Vagina (tissue), 2 donors: ENCODE measurements at regions not wholly inside any gene's neighbourhood (a gene's known extent, or its start where the extent isn't known, plus 50 kb on each side); places are given as distances from the start of the nearest gene placed in this dataset.

Experiments used
- CTCF ChIP-seq, 3 experiments: fragments of 450-650 bp in 2 of 3; fragments of 200-600 bp in 1 of 3; sonication (generic) in 1 of 3; IDR thresholded peaks; one replicate each; pipeline ENCODE4 v1.5.1; 2017 to 2019; ENCODE audit warnings: antibody characterized with exemption in 3 of 3, mild to moderate bottlenecking in 2 of 3, moderate library complexity in 2 of 3
- POLR2AphosphoS5 ChIP-seq, 2 donors: sonication (generic); formaldehyde crosslinking; IDR thresholded peaks; one replicate each; pipeline ENCODE4 v1.9.0; 2017; ENCODE audit warnings: antibody characterized with exemption in 2 of 2, mild to moderate bottlenecking in 2 of 2, low read depth in 1 of 2; ENCODE audit not compliant: insufficient read depth in 1 of 2

- TF ChIP-seq CTCF (IDR thresholded peaks at IDR 0.05): no peak
- TF ChIP-seq POLR2AphosphoS5 (IDR thresholded peaks at IDR 0.05; ENCODE audit: insufficient read depth in 1 of 2, low read depth in 1 of 2): no peak
Observed at GRCh38 chr1:72693899-72694298, 411.6 kb upstream of the NEGR1 start.
